ENCODE measurements at regions not wholly inside any gene's neighbourhood (a gene's known extent, or its start where the extent isn't known, plus 50 kb on each side); places are given as distances from the start of the nearest gene placed in this dataset.

DNA sequence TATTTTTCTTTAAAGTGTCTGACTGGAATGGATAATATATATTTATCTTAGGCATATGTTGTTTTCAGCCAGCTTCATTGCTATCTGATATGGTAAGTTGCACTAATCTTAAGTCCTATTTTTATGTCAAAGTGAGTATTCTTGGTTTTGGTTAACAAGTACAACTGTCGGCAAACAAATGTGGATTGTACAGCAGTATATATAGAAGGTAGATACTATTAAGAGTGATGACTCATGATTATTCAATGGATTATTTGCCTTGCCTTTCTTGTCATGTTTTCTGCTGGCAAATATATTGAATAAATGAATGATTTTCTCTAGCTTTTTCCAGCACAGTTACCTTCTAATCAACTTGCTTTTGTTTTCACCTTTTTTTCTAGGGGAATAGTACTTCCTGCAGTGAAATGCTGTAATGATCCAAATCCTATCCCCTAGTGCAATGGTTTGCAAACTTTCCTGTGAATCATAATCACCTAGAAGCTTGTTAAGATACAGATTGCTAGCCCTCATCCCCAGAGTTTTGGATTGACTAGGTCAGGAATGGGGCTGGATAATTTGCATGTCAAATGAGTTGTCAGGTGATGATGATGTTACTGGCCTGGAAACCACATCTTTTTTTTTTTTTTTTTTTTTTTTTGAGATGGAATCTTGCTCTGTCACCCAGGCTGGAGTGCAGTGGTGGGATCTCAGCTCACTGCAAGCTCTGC is 60.8 kb upstream of the ARRDC3 start:
- TF ChIP-seq, protein P1, sequence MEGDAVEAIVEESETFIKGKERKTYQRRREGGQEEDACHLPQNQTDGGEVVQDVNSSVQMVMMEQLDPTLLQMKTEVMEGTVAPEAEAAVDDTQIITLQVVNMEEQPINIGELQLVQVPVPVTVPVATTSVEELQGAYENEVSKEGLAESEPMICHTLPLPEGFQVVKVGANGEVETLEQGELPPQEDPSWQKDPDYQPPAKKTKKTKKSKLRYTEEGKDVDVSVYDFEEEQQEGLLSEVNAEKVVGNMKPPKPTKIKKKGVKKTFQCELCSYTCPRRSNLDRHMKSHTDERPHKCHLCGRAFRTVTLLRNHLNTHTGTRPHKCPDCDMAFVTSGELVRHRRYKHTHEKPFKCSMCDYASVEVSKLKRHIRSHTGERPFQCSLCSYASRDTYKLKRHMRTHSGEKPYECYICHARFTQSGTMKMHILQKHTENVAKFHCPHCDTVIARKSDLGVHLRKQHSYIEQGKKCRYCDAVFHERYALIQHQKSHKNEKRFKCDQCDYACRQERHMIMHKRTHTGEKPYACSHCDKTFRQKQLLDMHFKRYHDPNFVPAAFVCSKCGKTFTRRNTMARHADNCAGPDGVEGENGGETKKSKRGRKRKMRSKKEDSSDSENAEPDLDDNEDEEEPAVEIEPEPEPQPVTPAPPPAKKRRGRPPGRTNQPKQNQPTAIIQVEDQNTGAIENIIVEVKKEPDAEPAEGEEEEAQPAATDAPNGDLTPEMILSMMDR (IDR thresholded peaks at IDR 0.05; ENCODE audit: low read depth, low read length) = no peak

GRCh38 chr5:91443023-91443422 is 59.9 kb upstream of the ARRDC3 start:
- TF ChIP-seq, protein P1 (IDR thresholded peaks at IDR 0.05; ENCODE audit: low read depth, low read length) = no peak
- H3K4me3 ChIP-seq (ENCODE audit: low read depth, low read length) = no peak overlapping the region

More for the DNA sequence above, 60.8 kb upstream of the ARRDC3 start:
- H3K4me3 ChIP-seq (ENCODE audit: low read depth, low read length) = no peak overlapping the region

- no peak overlapping the region for H3K4me3 ChIP-seq (ENCODE audit: low read depth, low read length)
- TF ChIP-seq, protein P1 (IDR thresholded peaks at IDR 0.05; ENCODE audit: low read depth, low read length) = no peak
These were observed 58.0 kb upstream of the ARRDC3 start for GRCh38 chr5:91441082-91441481.

DNA sequence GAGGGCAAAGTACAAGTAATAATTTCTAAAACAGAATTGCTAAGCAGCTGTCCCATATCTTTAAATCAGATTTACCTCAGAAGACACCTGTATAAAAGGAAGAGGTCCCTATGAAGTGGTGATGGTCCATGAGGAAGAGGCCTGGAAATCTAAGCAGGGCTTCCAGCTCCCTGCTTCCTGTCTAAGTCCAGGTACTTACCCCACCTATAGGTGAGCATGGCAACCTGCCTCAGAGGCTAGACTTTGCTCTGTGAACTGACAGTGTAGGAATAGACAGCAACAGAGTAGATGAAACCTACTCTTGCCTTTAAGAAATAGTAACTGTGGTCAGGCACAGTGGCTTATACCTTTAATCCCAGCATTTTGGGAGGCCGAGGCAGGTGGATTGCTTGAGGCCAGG is 55.8 kb upstream of the ARRDC3 start:
- no peak overlapping the region for H3K4me3 ChIP-seq (ENCODE audit: low read depth, low read length)
- TF ChIP-seq, protein P1 (IDR thresholded peaks at IDR 0.05; ENCODE audit: low read depth, low read length) = no peak

DNA sequence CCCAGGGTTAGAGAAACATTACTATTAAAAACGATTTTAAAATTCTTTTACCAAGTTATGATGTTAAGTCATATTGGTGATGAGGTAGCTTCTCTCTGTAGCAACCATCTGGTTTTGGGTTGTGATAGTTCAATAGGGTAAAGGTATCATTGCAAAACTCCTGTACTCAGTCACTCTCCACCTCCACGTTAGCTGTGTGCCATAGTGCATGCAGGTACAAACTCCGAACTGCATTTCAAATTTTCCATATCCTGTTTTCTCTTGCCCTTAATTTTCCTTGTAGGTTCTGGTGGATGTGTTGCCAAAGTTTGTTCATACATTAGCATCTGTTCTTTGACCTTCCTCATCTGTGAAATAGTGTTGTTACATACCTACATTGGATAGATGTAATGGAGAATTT is 53.1 kb upstream of the ARRDC3 start:
- TF ChIP-seq, protein P1 (IDR thresholded peaks at IDR 0.05; ENCODE audit: low read depth, low read length) = no peak

DNA sequence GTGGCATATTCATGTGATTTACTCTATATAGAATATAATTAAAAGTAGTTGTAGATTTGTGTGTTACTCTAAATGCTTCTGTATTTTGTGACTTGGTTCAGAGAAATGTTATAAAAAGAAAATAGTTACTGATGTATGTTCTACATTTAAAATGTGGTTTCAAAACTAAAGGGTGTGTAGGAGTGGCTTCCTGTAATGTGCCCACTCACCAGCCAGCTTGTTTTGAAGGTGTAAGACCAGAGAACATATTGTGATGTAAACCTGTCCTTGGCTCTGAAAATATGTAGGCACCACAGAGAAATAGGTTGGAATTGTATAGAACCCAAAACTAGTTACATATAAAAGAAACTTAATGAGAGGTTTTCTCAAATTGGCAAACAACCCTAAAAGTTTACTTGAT is 51.2 kb upstream of the ARRDC3 start:
- no peak overlapping the region for H3K4me3 ChIP-seq (ENCODE audit: low read depth, low read length)
- TF ChIP-seq, protein P1 (IDR thresholded peaks at IDR 0.05; ENCODE audit: low read depth, low read length) = no peak

More for the DNA sequence above, 53.1 kb upstream of the ARRDC3 start:
- no peak overlapping the region for H3K4me3 ChIP-seq (ENCODE audit: low read depth, low read length)

GRCh38 chr5:91433861-91434260 is 50.7 kb upstream of the ARRDC3 start:
- TF ChIP-seq, protein P1 (IDR thresholded peaks at IDR 0.05; ENCODE audit: low read depth, low read length) = no peak
- no peak overlapping the region for H3K4me3 ChIP-seq (ENCODE audit: low read depth, low read length)

Measured in WI38 (cell line).